AG09319 (cell line): ENCODE measurements at regions not wholly inside any gene's neighbourhood (a gene's known extent, or its start where the extent isn't known, plus 50 kb on each side); places are given as distances from the start of the nearest gene placed in this dataset.

Experiments used
- DNase-seq: peaks from one replicate; pipeline ENCODE4 v3.0.0-alpha.2; 2010; ENCODE audit warnings: low read depth; ENCODE audit errors: extremely low read depth
- CTCF ChIP-seq: IDR thresholded peaks from 2 replicates; pipeline ENCODE4 v1.5.1; 2011; ENCODE audit warnings: low read depth, mild to moderate bottlenecking, inconsistent platforms, low read length, moderate library complexity

DNA sequence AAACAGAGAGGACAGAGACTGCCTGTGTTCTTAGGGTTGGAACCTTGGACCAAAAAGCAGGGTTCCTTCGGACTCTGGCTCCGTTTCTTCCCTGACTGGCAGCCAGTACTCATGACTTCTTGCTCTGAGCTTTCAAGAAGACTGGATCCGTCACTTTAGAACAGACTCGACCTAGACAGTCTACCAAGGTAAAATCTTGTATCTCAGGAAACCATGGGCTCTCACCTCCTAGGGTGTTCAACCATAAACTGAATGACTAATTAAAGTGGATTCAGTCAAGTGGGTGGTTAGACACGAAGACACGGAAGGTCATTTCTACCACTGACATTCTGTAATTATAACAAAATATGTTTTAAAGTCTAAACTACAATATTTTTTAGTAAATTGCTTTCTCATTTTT is 153.8 kb upstream of the SLC39A10 start:
- TF ChIP-seq CTCF, result no peak

DNA sequence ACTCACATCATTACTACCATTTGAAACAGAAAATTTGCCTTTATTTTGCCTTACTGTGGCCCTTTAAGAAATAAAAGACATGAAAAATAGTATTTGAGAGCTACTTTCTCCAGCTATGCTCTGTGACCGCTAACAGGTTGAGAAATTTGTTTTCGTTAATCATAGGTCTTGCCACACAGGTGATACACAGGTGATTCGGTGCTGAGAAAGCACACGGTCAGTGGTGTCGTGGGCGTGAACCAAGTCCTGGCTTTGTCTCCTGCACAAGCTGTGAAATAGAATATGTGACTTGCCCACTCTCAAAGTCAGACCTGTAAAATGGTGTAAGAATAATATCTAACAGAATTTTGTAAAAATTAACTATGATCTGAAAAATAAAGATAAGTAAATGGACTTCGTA is 155.3 kb upstream of the SLC39A10 start:
- TF ChIP-seq CTCF, result no peak
- no peak for DNase-seq

More for the DNA sequence above, 153.8 kb upstream of the SLC39A10 start:
- DNase-seq, result no peak

DNA sequence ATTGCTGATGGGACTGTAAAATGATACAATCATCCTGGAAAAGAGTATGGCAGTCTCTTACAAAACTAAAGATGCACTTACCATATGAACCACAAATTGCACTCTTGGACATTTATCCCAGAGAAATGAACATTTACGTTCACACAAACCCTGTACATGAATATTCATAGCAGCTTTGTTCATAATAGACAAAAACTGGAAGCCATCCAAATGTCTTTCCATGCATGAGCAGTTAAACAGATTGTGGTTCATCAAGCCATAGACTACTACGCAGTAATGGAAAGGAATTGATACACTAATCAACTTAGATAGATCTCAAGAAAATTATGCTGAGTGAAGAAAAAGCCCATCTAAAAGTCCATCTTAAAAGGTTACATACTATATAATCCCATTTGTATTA is 156.1 kb upstream of the SLC39A10 start:
- no peak for DNase-seq
- TF ChIP-seq CTCF, result no peak

GRCh38 chr2:195498839-195499490 is 158.1 kb upstream of the SLC39A10 start:
- TF ChIP-seq CTCF, result no peak
- DNase-seq, result no peak

- DNase-seq, result no peak
- peak; percentile 30 for TF ChIP-seq CTCF
These were observed 158.8 kb upstream of the SLC39A10 start for GRCh38 chr2:195498176-195498575.

DNA sequence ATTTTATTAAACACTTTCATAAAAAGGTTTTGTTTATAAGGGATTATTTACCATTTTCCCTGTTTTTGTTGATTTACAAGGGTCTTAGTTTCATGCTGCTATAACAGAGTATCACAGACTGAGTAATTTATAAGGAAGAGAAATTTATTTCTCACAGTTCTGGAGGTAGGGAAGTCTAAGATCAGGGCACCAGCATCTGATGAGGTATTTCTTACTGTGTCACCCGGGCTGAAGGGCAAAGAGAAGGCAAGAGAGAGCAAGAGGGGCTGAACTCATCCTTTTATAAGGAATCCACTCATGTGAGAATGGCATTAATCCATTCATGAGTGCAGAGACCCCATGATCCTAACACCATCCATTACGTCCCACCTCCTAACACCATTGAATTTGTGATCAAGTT is 160.0 kb upstream of the SLC39A10 start:
- DNase-seq, result no peak
- no peak for TF ChIP-seq CTCF

GRCh38 chr2:195495966-195496365 is 161.1 kb upstream of the SLC39A10 start:
- no peak for DNase-seq
- no peak for TF ChIP-seq CTCF
